ENCODE measurements at regions not wholly inside any gene's neighbourhood (a gene's known extent, or its start where the extent isn't known, plus 50 kb on each side); places are given as distances from the start of the nearest gene placed in this dataset.

GRCh38 chr13:22940736-22941135, 240.0 kb upstream of the SGCG start:
- TF ChIP-seq RFX5 (IDR thresholded peaks at IDR 0.05; ENCODE audit: borderline replicate concordance, low read depth, low read length) (no peak), HDAC2 (IDR thresholded peaks at IDR 0.05; ENCODE audit: borderline replicate concordance in 1 of 2, low read depth in 2 of 2, low read length in 2 of 2) (no peak), CTCF (IDR thresholded peaks at IDR 0.05; ENCODE audit: control extremely low read depth in 1 of 3, insufficient read depth in 1 of 3, low read depth in 1 of 3, low read length in 3 of 3) (no peak), POU5F1 (IDR thresholded peaks at IDR 0.05; ENCODE audit: low read depth, low read length) (no peak), CBX8 (IDR thresholded peaks at IDR 0.05; ENCODE audit: borderline replicate concordance, low read depth, low read length) (no peak)
